HG03520 (cell line): ENCODE measurements at regions not wholly inside any gene's neighbourhood (a gene's known extent, or its start where the extent isn't known, plus 50 kb on each side); places are given as distances from the start of the nearest gene placed in this dataset.

Experiments
- ATAC-seq: cut with Tn5 transposase; IDR thresholded peaks from one replicate; pipeline ENCODE4 v1.9.1; 2021; ENCODE audit warnings: mild to moderate bottlenecking, moderate library complexity; ENCODE audit not compliant: unreplicated experiment

DNA sequence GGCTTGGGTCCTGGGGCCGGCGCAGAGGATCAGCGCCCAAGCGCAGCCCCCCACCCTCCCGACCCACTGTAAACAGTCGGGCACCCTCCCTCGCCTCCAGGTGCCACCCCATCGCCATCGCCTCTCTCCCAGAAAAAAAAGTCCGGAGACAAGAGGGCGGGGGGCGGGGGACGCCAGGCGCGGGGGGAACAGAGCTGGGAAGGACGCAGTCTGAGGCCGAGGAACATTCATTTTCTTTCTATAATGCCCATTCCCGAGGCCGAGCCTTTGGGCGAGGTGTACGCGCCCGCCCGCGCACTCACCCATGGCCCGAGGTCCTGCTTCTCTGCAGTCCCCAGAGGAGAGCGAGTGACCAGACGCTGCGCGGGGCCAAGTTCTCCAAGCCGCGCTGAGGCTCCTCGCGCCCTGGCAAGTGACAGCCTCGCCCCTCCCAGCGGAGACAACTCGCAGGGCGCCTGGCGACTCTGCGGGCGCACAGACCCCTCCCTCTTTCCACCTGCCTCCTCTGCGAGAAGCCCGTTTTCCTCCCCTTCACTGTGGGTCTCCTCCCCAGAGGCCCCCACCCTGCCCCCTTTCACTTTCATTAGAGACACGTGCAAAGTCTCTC lies 63.5 kb upstream of the WDR17 start:
- peak; percentile 34 for ATAC-seq

DNA sequence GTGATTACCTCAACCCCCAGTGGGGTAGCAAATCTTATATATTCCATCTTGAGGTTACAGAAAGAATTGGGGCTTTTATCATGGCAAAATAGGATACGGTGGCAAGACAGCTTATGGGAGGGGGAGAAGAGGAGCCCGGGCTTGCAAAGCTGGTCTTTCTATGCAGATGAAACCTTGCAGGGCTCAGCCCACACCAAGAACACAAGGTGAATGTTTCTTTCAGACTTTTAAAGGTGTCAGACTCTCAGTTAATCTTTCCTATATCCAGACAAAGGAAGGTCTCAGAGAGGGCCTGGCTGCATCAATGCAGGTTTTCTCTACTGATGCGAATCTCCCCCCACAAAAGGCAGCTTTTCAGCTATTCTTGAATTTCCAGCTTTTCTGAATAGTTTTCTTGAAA lies 59.9 kb upstream of the WDR17 start:
- no peak for ATAC-seq

DNA sequence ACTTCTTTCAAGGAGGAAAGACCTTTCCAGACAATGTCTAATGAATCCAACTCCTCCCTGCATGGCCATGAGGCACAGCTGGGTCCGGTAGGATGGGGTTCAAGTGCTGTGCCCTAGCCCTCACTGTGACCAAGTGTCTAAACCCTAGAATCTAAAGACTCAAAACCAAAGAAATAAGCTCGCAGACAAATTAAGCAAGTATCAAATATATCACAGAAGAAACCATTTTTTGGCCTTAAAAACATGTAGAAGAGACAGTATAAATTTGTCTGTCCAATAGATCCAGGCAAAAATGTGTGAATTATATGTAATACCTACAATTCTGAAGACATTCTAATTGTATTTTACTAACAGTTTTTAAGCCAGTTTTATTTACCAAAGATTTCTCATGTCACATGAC lies 56.4 kb upstream of the WDR17 start:
- ATAC-seq = no peak

DNA sequence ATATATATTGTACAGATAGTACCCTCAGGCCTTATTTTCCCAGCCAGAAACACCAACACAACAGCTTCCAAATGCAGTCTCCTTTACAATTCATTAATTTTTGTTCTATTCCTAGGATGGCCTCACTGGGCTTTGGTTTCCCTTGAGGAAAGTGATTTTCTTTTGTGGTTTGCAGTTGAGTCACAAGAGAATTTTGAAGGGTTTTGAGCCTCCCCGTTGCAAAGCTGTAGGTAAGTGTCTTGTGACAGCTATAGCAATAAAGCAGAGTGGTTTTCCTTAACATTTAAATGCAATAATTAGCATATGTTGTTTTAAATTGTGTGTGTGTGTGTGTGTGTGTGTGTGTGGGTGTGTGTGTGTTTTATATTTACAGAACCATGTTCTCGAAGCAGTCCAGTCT lies 54.1 kb upstream of the WDR17 start:
- no peak for ATAC-seq

DNA sequence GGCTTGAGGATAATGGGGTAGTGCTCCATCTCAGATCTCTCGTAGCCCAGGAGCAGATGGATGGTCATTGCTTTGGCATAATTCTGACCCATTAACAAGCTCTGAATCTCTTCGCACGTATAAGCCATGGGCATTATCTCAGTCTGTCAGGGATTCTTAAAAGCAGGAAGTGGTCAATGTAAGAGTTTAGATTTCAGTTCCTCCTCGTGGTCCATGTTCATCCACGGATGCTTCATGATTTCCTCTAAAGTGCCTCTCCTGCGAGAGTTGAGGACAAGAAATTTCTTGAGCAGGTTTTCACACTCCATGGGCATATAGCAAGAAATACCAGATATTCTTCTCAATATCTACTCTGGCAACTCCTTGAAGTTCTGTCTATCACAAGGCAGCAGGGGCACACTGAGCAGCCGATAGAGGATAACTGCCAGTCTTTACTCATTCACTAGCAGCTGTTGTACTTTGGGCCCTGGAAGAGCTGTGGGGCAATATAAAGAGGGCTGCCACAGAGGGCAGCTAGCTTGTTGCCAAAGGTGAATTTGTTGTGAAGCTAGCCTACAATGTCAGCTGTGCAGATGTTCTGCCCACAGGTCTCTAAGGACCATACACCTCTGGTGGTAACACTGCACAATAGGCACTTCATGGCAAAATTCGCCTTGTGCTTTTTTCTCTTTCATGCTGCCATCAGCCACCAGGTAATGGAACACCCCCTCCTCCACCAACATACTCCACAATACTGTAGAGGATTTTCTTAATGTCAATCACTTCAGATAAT lies 52.0 kb upstream of the WDR17 start:
- peak; percentile 87 for ATAC-seq

DNA sequence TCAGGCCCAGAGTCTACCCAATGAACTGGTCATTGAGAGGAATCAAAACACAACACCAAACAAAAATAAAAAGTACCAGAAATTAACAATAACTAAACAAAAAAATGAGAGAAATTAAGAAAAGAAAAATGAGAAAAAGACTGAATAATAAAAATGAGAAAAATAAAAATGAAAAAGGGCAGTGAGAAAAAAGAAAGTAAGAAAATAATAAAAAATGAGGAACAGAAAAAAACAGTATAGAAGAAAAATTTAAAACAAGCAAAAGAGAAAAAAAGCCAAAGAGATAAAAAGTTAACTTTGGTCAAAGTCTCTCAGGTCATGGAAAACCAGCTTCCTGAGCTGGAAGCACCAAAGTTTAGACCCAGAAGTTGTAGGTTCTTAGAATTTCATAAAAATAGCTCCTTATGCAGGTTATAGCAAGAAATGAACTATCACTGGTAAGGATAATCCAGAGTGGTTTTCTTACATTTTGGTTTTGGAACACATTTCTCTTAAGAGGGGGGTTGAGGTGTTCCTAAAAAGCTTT lies 51.0 kb upstream of the WDR17 start:
- no peak for ATAC-seq
